ENCODE measurements at regions not wholly inside any gene's neighbourhood (a gene's known extent, or its start where the extent isn't known, plus 50 kb on each side); places are given as distances from the start of the nearest gene placed in this dataset.

DNA sequence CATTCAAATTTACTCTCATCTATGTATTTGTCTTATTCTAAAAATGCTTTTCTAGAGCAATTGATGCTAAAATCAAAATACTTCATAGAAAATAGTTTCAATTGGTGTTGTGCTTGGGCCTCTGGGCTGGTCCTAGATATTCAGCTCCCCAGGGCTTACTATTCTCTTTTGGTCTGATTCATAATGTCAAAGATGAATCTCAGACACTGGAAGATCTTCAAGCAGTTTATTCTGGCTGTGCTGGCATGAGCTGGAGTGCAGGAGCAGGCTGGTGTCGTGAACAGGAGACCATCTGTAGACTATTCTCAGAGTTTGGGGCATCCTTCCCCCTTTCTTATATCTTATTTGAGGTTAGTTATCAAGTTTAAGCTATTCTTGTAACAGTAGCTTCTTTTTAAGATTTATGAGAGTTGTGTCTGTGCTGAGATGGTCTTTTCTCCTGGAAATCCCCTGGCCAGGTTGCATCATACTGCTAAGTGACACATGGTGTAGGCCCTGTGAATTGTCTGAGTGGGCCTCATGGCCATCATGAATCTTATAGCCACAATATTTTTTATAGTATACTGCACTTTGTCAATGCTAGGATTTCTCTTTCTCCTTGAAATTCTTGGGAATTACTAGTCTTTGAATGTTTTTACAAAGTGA lies 1624.0 kb upstream of the IGFBP7 start:
- DNase-seq (ENCODE audit: low spot score) (no peak), ATAC-seq (no peak)
- intact Hi-C loops (cut with DNase I) = no loop called here

DNA sequence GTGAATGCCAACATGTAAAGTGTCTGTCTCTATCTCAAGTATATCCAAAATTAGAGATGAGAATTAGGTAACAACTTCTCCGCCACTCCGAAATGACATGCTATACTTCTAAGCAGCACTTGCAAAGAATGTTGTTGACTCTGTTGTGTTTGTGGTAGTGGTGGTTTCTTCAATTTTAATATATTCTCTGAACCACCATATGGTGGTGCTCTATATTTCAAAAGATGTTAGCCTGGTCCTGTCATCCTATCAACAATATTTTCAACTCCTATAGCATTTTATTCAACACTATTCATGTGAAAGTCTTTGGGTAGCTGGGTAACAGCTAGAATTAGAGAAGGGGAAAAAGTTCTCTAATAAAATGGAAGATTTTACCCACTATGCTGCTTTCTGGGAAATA lies 1622.8 kb upstream of the IGFBP7 start:
- intact Hi-C loops (cut with DNase I) = no loop called here
- DNase-seq (ENCODE audit: low spot score) = no peak
- no peak for ATAC-seq

DNA sequence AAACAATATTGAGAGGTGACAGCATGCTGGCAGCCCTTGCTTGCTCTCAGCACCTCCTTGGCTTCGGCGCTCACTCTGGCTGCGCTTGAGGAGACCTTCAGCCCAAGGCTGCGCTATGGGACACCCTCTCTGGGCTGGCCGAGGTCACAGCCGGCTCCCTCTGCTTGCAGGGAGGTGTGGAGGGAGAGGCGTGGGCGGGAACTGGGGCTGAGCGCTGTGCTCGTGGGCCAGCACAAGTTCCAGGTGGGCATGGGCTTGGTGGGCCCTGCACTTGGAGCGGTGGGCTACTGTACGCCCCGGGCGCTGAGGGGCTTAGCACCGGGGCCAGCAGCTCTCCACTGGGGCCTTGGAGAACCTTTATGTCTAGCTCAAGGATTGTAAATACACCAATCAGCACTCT lies 1613.8 kb upstream of the IGFBP7 start:
- intact Hi-C loops (cut with DNase I) = no loop called here

DNA sequence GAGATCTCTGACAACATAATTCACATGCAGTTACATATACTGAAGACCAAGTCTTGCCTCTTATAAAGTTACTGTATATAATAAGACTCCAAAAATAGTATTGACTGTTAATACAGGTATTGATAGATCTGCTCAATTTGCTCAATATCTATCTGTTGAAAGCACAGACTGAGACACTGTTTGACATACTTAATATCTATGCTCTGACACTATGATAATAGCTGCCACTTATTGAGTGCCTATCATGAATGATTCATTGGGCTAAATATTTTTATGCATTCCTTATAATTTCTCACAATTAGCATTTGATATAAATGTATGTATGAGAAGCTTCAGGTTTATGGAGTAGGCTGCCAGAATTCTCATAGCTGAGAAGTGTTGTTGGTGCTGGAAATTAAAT lies 1600.9 kb upstream of the IGFBP7 start:
- ATAC-seq = no peak
- intact Hi-C loops (cut with DNase I) = no loop called here
- DNase-seq (ENCODE audit: low spot score) = no peak

More for the DNA sequence above, 1613.8 kb upstream of the IGFBP7 start:
- DNase-seq (ENCODE audit: low spot score) = no peak
- ATAC-seq = no peak

DNA sequence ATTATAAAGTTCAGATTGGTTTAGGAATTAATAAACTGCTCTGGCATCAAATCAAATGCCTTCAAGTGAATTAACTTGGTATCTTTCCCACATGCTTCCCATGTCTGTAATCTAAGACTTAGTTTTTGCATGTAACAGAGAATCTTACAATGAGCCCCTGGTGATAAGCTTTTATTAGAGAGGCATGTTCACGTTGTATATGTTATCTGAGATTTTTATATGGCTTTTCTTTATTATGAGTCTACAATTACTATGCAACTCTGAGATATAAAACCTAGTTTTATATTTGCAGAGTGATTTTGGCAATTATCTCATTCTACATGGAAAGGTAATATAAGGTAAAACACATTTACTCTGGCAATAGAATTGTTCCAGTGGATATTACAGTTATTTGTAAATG lies 1578.4 kb upstream of the IGFBP7 start:
- no peak for ATAC-seq
- intact Hi-C loops (cut with DNase I) = no loop called here
- no peak for DNase-seq (ENCODE audit: low spot score)

DNA sequence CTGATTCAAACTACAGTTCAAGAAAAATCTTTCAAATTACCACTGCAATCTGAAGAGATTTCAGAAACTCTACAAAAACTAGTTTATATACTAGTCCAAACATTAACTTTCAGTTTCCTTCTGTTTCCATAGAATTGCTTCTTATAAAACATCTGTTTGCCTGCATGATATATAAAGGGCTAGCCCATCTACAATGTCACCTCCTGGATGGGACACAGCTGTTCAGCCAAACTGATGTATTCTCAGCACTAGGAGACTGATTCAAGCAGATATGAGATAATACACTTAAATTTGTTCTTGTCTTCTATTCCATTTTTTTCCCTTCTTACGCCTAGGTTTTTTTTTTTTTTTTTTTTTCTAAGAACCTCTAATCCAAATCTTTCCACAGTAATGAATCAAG lies 1569.7 kb upstream of the IGFBP7 start:
- DNase-seq (ENCODE audit: low spot score) = no peak
- ATAC-seq = no peak
- intact Hi-C loops (cut with DNase I) = no loop called here

DNA sequence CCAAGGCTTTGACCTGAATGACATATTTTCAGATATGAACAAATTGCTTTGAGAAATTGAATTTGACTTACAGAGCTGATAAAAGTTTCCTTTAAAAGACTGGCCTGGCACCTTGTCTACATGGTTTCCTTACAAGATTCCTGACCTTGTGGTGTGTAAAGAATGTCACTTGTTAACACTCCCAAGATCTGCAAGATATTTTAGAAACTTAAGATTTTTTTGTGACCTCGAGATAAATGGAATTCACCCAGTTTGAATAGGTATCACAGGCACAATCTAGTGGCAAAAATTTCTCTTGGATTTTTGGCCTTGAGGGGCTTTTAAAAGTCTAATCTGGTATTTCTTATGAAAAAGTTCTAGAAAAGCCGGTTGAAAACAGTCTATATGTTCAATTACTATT lies 1568.9 kb upstream of the IGFBP7 start:
- DNase-seq (ENCODE audit: low spot score) (no peak), ATAC-seq (no peak)
- intact Hi-C loops (cut with DNase I) = no loop called here

DNA sequence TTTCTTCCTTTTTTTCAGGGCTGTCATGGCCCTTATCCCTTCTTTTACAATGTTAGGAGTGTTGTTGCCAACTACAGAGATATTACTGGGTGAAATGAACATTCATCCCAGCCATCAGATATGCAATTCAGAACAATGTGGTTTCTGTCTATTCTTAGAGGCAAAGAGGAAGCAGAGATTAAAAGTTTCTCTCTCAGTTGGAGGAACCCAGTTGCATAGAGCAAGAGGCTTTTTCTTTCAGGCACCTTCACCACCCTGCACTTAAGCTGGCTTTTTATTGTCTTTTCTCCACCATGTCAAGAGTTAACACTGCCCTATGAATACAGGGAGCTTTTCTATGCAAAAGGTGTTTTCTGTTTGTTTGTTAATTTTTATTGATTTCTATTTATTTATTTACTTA lies 1559.6 kb upstream of the IGFBP7 start:
- DNase-seq (ENCODE audit: low spot score) (no peak), ATAC-seq (no peak)
- intact Hi-C loops (cut with DNase I) = no loop called here

DNA sequence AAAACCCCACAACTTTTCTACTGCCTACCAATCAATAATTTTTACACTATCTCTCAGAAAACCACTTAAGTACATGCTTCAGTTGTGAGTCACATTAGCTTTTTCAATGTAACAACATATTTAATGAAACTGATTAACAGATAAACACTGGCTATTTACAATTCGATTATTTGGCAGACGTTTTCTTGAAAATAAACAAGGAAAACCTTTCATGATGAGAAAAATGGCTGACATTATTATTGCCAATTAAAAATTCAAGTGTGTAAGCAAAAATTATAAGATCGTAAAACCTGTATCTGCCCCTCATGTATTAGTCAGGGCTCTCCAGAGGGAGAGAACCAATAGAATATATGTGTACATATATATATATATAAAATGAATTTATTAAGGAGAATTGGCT lies 1555.5 kb upstream of the IGFBP7 start:
- intact Hi-C loops (cut with DNase I) = no loop called here
- no peak for ATAC-seq
- no peak for DNase-seq (ENCODE audit: low spot score)

DNA sequence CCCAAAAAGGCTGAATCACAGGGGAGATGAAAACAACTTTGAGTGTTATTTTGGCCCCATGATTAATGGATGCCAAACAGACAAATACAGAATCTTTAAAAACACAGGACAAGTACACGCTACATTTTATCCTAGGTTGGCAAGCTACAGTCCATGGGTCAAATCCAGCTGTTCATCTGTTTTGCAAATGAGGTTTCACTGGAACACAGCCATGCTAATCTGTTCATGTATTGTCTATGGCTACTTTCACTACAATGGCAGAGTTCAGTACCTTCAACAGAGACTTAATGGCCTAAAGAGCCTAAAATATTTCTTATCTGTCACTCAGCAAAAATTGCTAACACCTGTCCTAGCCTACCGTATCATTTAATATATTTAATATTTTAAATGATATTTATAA lies 1548.5 kb upstream of the IGFBP7 start:
- intact Hi-C loops (cut with DNase I) = no loop called here
- DNase-seq (ENCODE audit: low spot score) (no peak), ATAC-seq (no peak)

DNA sequence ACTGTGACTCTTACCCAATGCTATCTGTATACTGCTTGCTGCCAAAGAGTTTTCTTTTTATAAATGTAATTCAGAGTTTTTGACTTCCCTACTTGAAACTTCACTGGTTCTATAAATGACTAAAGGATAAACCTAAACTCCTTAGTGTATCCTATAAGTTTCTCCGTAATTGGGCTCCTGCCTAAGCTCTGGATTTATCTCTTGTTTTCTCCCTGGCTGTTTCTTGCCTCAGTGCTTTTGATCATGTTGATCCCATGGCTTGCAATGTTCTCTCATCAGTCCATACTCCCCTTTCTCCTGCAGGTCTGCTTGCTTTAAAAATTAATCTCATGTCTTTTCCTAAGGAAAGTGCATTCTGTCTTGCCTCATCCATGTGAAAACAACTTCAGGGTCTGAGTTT lies 1543.1 kb upstream of the IGFBP7 start:
- ATAC-seq (no peak), DNase-seq (ENCODE audit: low spot score) (no peak)
- intact Hi-C loops (cut with DNase I) = no loop called here

DNA sequence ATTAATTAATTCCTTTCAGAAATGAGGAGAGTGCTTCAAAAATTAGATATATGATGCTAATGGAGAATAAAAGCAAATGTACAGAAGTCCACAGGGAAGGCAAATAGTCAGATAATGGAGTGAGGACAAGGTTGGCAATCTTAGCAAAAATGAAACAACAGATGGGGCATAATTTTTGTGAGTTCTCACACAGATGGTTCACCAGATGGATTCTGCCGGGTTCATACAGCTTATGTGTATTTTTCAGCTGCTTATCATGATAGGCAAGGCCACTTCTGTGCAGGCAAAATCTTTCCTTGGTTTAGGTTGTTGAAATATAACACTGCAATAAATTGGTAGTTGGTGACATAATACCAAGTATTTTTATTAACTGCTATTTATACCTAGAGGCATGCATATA lies 1539.0 kb upstream of the IGFBP7 start:
- DNase-seq (ENCODE audit: low spot score) = no peak
- intact Hi-C loops (cut with DNase I) = no loop called here
- no peak for ATAC-seq

DNA sequence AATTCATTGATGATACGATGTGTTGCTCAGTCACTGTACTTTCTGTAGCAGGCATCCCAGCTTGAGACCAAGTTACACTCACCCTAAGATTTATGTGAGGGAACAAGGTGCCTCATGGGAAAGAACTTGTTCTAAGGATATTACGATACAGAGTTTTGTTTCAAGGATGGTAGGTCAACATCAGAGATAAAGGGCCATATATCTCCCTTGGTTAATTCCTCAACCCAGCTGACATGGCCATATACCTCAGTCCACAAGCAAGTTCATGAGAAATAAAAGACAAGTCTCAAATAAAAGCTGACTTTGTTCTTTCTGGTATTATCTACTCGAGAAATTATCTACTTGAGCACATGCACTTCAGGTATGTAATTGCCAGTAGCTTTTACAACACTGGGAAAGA lies 1535.9 kb upstream of the IGFBP7 start:
- intact Hi-C loops (cut with DNase I) = no loop called here
- ATAC-seq = no peak
- DNase-seq (ENCODE audit: low spot score) = no peak

DNA sequence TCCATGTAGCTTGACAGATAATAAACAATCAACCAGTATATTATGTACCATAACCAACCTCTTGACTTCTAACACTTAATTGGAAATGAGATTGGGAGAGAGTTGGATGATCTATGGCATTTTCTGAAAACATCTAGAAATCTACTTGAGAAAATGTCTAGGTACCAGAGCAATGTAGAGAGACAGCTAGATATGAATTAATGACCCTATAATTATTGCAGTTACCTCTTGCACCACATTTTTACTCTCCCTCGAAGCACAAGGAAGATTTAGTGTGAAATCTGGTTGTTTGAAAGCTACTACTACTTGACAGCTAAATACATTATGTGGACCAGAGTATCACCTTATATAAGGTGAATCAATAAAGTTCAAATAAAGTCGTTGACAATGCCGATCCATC lies 1534.4 kb upstream of the IGFBP7 start:
- intact Hi-C loops (cut with DNase I) = no loop called here
- ATAC-seq (no peak), DNase-seq (ENCODE audit: low spot score) (no peak)

DNA sequence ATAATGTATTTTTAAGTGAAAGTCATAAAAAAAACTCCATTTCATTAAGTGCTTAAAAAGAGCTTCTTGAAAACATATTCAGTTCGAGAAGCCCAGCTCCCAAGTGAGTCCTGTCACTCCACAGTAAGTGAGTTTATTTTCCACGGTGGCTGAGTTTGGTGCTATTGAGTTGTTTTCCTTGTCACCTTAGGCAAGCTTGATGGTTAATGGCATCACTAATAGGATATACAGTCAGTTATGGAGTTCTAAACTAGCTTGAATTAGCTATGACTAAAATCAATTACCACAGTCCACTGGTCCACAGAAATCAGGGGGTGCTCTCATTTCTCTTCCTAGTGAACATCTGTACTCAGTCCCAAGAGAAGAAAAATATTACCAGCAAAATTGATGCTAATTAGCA lies 1526.2 kb upstream of the IGFBP7 start:
- DNase-seq (ENCODE audit: low spot score) = no peak
- ATAC-seq = no peak
- intact Hi-C loops (cut with DNase I) = no loop called here

DNA sequence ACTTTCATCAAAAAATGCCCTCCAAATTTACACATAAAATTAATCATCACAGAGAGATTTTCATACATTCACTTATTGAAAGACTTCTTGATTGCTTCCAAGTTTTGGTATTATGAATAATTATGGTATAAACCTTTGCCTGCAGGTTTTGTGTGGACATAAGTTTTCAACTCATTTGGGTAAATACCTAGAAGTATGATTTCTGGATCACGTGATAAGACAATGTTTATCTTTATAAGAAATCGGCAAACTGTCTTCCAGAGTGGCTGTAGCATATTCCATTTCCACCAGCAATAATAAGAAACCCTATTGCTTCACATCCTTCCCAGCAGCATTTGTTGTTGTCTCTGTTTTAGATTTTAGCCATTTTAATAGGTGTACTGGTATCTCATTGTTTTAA lies 1507.0 kb upstream of the IGFBP7 start:
- DNase-seq (ENCODE audit: low spot score) = no peak
- intact Hi-C loops (cut with DNase I) = no loop called here
- no peak for ATAC-seq

DNA sequence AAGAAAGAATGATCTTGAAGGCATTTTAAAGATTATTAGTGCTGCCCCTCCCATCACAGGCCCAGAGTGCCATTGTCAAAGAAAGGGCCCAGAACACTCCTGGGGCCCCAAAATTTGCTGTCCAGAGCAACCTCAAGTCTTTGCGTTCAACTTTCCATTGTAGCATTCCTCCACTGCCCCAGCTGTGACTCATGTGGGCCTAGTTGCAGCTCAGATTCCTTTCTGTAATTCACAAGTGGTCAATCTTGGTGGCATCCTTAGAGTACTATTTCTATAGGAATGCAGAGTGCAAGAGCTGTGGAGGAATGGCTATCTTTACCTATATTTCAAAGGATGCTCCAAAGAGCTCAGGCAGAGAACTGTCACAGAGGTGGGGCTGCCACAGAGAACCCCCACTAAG lies 1500.8 kb upstream of the IGFBP7 start:
- ATAC-seq (no peak), DNase-seq (ENCODE audit: low spot score) (no peak)
- intact Hi-C loops (cut with DNase I) = no loop called here

DNA sequence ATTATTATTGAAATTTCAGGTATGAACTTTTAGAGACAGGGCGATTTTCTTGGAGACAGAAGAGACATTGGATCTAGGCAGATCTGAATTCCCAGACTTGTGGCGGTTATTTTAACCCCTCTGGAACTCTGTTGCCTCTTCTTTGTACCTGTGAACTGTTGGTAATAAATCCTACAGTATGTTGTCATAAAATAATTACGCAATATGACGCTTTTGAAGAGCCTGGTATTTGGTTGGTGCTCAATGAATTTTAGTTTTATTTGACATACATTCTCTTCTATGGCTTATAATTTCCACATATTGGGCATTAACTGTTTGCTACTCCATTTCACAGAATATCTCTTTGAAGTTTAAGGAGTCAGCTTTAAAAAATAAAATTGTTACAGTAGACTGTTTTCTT lies 1496.1 kb upstream of the IGFBP7 start:
- intact Hi-C loops (cut with DNase I) = no loop called here
- DNase-seq (ENCODE audit: low spot score) (no peak), ATAC-seq (no peak)

DNA sequence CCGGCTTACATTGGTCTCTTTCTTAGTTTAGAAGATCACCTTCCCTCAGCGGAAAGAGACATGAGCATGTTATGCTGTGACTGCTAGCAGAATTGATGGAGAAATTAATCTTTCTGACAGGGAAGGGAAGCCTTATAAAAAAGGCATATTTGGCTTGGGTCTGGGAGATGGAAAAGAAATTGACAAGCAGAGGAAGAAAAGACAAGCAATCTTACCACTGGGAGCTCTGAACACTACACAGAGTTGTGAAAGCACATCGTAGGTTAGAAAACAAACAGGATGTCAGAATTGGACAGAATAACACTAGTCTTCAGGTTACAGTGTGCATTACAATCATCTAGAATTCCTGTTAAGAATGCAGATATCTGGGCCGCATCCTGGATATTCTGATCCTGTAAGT lies 1493.8 kb upstream of the IGFBP7 start:
- ATAC-seq = no peak
- intact Hi-C loops (cut with DNase I) = no loop called here

DNA sequence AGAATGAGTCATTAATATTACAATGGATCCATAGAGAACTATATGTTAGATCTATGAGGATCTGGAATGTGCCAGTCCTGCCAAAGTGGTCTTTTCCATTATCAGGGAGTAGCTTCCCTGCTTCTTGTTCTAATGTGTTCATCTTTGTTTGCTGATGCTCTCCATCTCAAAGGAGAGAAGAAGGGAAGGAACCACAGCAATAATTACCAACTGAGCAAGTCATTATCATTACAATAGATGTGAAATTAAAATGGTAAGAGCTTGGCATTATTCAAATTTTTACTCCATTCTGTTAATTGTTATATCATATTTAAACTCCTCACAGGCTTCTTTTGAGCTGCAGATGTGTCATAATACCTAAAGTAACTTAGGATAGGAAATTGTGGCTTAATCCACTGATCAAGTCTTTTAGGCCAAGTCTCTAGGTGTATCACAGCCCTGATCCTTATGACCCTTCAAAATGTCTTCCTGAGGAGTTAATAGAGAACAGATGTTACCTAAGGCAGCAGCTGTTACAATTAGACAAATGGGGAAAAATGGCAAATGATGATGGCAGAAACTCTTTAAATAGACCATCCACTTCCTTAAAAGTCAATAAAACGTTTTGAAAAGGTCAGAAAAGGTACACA lies 1492.7 kb upstream of the IGFBP7 start:
- intact Hi-C loops (cut with DNase I) = no loop called here
- DNase-seq (ENCODE audit: low spot score) (no peak), ATAC-seq (no peak)

More for the DNA sequence above, 1493.8 kb upstream of the IGFBP7 start:
- DNase-seq (ENCODE audit: low spot score) = no peak

DNA sequence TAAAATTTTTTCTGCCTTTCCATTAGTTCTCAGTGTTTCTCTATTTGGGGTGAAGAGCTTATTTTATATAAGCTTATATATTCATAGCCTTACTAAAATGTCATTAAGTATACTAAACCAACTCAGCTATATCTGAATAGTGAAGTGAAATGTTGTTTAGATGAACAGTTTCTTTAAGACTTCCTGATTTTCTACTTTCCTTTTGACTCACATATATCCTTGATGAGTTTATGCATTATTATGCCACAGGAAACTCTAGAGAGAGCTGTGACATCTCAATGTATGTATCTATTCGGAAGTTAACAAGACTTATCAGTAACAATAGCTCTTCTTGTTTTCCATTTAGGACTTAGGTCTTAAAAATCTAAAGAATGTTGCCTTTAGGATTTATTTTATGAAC lies 1491.8 kb upstream of the IGFBP7 start:
- DNase-seq (ENCODE audit: low spot score) (no peak), ATAC-seq (no peak)
- intact Hi-C loops (cut with DNase I) = no loop called here

All from sciatic nerve (tissue), 2 donors.